GM12874 (cell line): ENCODE measurements at regions not wholly inside any gene's neighbourhood (a gene's known extent, or its start where the extent isn't known, plus 50 kb on each side); places are given as distances from the start of the nearest gene placed in this dataset.

Experiments
- CTCF ChIP-seq: IDR thresholded peaks from 2 replicates; pipeline ENCODE4 v1.5.1; 2011; ENCODE audit warnings: low read depth, mild to moderate bottlenecking, control low read depth, low read length, moderate library complexity; ENCODE audit not compliant: insufficient read depth

- TF ChIP-seq CTCF, result no peak
Measured at GRCh38 chr12:127412866-127413265, 854.1 kb upstream of the TMEM132C start.

- no peak for TF ChIP-seq CTCF
Measured at GRCh38 chr12:127414186-127414585, 852.8 kb upstream of the TMEM132C start.

GRCh38 chr12:127414636-127415035 is 852.3 kb upstream of the TMEM132C start:
- no peak for TF ChIP-seq CTCF

DNA sequence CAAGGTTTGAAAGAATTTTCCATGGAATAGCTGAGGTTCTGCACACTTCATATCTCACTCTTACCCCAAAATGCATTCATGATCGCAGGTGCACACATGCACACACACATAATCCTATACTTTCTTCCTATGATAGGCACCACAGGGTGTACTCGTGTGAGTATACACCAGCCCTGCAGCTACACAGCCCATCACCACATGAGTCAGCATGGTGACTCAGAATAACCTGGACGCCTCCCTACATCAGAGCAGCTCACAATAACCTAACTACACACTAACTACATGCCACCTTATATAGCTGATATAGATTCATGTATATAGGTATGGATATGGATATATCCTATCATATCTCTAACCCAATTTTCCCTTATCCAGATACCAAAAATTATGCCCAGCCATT is 850.2 kb upstream of the TMEM132C start:
- TF ChIP-seq CTCF, result no peak

- no peak for TF ChIP-seq CTCF
Measured at GRCh38 chr12:127419111-127419510, 847.9 kb upstream of the TMEM132C start.

- TF ChIP-seq CTCF, result no peak
Measured at GRCh38 chr12:127421614-127422013, 845.4 kb upstream of the TMEM132C start.

- TF ChIP-seq CTCF, result no peak
Measured at GRCh38 chr12:127422935-127423566, 843.9 kb upstream of the TMEM132C start.
